NT2/D1 (cell line): ENCODE measurements at regions not wholly inside any gene's neighbourhood (a gene's known extent, or its start where the extent isn't known, plus 50 kb on each side); places are given as distances from the start of the nearest gene placed in this dataset.

Source experiments
- DNase-seq: peaks from one replicate; pipeline ENCODE4 v3.0.0-alpha.2; 2011; ENCODE audit warnings: low read depth, low spot score
- H3K27me3 ChIP-seq: 2 replicates; pipeline ENCODE4 v1.6.0; 2011; ENCODE audit warnings: mild to moderate bottlenecking; ENCODE audit not compliant: insufficient read length, insufficient read depth
- H3K36me3 ChIP-seq: 2 replicates; pipeline ENCODE4 v1.6.1; 2011; ENCODE audit warnings: mild to moderate bottlenecking, low read length, mixed read lengths; ENCODE audit not compliant: insufficient read depth, insufficient read length
- H3K4me1 ChIP-seq: 2 replicates; pipeline ENCODE4 v1.5.1; 2011; ENCODE audit not compliant: insufficient read depth, insufficient read length
- H3K4me3 ChIP-seq: 2 replicates; pipeline ENCODE4 v1.5.1; 2011; ENCODE audit warnings: low read depth; ENCODE audit not compliant: insufficient read length
- H3K9ac ChIP-seq: 2 replicates; pipeline ENCODE4 v1.6.0; 2011; ENCODE audit warnings: low read depth; ENCODE audit not compliant: insufficient read length
- H3K9me3 ChIP-seq: 2 replicates; pipeline ENCODE4 v1.5.1; 2011; ENCODE audit warnings: mild to moderate bottlenecking, low read length; ENCODE audit not compliant: insufficient read depth
- SUZ12 ChIP-seq: IDR thresholded peaks from 2 replicates; pipeline ENCODE4 v1.6.1; 2011; ENCODE audit not compliant: insufficient read length, insufficient read depth; ENCODE audit errors: extremely low read depth
- YY1 ChIP-seq: IDR thresholded peaks from 2 replicates; pipeline ENCODE4 v1.6.1; 2011; ENCODE audit not compliant: insufficient read length, insufficient read depth
- ZNF274 ChIP-seq: IDR thresholded peaks from 2 replicates; pipeline ENCODE4 v1.6.1; 2011; ENCODE audit warnings: mild to moderate bottlenecking, low read depth, low read length

DNA sequence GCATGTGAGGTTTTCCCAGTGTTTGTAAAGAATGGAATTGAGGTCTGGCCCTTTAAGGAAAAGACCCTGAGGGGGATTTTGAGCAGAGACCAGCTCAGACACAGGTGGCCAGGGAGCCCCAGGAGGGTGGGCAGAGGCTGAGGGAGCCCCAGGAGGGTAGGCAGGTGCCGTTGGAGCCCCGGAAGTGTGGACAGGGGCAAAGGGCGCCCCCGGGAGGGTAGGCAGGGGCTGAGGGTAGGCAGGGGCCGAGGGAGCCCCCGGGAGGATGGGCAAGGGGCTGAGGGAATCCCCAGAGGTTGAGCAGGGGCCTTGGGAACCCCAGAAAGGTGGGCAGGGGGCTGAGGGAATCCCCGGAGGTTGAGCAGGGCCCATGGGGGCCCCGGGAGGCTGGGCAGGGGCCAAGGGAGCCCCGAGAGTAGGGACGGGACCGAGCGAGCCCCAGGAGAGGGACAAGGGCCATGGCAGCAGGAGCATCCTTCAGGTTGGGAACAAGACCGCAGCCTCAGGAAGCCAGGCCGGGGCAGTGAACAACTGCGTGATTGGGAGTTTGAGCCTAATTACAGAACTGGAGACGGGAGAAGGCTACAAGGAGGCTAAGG lies 292.0 kb downstream of the BRD1 start:
- H3K4me1 ChIP-seq, result peaks cover 3% of the 10 kb centered on the region
- H3K4me3 ChIP-seq, result no peak overlapping the region
- H3K27me3 ChIP-seq, result no peaks in the 10 kb centered on the region
- no peaks in the 10 kb centered on the region for H3K9me3 ChIP-seq
- H3K9ac ChIP-seq, result peak overlapping the region; percentile 32
- TF ChIP-seq SUZ12, result no peak
- TF ChIP-seq YY1, result no peak
- no peak for TF ChIP-seq ZNF274
- H3K36me3 ChIP-seq, result no peaks in the 10 kb centered on the region
- DNase-seq, result no peak

DNA sequence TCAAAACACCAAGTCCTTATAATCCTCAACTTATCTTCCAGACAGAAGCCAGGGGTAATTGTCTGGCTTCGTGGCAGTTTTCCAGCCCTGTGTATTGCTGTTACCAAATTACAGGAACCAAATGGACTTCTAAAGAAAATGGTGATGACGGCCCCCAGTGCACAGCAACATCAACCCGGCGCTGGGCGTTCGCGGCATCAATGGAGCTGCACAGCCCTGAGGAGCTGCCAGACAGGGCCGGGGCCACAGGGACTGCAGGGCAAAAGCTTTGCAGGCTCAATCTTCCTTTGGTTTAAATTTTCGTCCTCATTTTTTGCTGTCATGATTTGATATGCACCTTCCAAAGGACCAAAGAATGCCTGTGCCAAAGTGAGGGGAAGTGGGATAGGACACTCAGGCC lies 292.5 kb downstream of the BRD1 start:
- H3K9ac ChIP-seq, result no peak overlapping the region
- no peak for TF ChIP-seq SUZ12
- TF ChIP-seq YY1, result no peak
- no peak for TF ChIP-seq ZNF274
- no peaks in the 10 kb centered on the region for H3K27me3 ChIP-seq
- no peak for DNase-seq
- no peaks in the 10 kb centered on the region for H3K9me3 ChIP-seq
- H3K4me3 ChIP-seq, result no peak overlapping the region
- H3K36me3 ChIP-seq, result no peaks in the 10 kb centered on the region
- H3K4me1 ChIP-seq, result peaks cover 3% of the 10 kb centered on the region

DNA sequence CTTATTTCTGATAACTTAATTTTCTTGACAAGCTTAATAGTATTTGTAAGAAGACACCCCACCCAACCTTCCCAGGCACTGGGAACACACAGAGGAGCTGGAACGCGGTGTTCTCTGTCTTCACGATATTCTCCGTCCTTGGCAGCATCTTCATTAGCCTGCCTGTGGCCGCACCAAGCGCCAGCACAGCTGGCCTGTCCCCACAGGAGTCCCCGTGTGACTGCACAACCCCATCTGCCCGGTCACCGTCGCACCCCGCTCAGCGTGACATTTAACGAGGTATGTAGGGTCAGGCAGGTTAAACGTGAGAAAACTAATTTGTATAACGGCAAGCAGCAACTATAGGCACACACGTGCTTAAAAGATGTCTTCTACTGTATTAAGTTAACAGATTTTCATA lies 293.3 kb downstream of the BRD1 start:
- TF ChIP-seq YY1 (no peak), ZNF274 (no peak), SUZ12 (no peak)
- Histone ChIP-seq H3K9me3 (peaks cover 2% of the 10 kb centered on the region; the same call in 1 of the 2 replicates), H3K27me3 (no peaks in the 10 kb centered on the region), H3K4me1 (peaks cover 3% of the 10 kb centered on the region), H3K4me3 (no peak overlapping the region), H3K36me3 (no peaks in the 10 kb centered on the region), H3K9ac (no peak overlapping the region)
- DNase-seq, result no peak

DNA sequence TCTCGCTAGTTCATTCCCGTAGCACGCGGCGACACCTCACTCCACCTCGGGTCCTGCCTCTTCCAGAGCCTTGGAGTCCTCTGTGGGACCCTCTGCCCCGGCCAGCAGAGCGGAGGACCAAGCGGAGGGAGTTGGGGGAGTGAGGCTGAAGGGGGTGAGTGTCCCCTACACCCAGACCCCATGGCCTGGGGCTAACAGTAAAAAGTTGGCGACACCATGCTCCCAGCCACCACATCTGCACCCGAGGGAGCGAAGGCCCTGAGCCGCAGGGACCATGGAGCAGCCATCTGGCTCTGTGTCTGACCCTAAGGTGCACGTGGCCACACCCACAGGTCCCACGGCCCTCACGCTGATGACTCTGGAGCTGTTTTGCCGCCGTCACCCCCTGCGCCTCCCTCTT lies 293.8 kb downstream of the BRD1 start:
- Histone ChIP-seq H3K4me1 (peaks cover 3% of the 10 kb centered on the region), H3K9me3 (peaks cover 4% of the 10 kb centered on the region; the same call in 1 of the 2 replicates), H3K4me3 (no peak overlapping the region), H3K36me3 (no peaks in the 10 kb centered on the region), H3K27me3 (no peaks in the 10 kb centered on the region), H3K9ac (no peak overlapping the region)
- no peak for DNase-seq
- no peak for TF ChIP-seq ZNF274
- no peak for TF ChIP-seq YY1
- TF ChIP-seq SUZ12, result no peak

DNA sequence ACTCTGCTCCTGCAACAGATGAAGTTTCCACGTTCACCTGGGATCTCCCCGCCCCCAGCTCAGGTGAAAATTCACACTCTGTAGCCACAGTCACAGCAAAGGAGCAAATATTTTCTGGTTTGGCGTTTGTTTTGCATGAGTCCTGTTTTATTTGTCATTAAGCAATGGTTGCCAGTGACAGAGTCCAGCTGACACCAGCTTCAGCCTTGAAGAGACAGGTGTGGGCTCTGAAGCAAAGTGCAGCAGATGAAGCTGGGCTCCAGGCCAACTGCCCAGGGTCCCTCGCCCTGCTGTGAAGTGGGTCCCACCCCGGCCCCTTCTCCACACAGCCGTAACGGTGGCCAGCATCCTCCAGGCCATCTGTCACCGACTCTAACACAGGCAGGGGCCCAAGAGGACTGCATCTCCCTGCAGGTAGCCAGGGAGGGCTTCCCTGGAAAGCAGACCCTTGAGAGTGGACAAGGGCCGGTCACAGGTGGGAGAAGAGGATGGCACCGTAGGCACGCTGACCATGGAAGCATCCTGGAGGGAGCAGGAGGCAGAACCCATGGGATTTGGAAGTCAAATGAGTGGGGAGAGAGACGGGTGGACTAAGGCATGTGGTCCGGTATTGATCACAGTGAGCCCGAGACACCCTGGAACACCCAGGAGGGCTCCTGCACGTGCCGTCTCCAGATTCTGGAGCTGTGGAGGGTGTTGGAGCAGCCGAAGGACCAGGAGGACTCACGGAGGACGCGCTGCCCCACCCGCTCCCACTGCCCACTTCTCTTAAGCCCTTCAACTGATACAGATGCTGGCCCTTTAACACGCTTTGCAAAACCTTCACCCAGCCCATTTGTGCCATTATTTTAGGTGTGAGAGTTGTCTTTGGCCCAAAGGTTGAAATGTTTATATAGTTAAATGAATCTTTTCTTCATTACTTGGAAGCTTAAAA lies 294.5 kb downstream of the BRD1 start:
- Histone ChIP-seq H3K4me3 (no peak overlapping the region), H3K9ac (no peak overlapping the region), H3K27me3 (no peaks in the 10 kb centered on the region), H3K36me3 (no peaks in the 10 kb centered on the region), H3K9me3 (peaks cover 4% of the 10 kb centered on the region; the same call in 1 of the 2 replicates), H3K4me1 (peaks cover 3% of the 10 kb centered on the region)
- DNase-seq, result no peak
- TF ChIP-seq YY1 (no peak), ZNF274 (no peak), SUZ12 (no peak)

DNA sequence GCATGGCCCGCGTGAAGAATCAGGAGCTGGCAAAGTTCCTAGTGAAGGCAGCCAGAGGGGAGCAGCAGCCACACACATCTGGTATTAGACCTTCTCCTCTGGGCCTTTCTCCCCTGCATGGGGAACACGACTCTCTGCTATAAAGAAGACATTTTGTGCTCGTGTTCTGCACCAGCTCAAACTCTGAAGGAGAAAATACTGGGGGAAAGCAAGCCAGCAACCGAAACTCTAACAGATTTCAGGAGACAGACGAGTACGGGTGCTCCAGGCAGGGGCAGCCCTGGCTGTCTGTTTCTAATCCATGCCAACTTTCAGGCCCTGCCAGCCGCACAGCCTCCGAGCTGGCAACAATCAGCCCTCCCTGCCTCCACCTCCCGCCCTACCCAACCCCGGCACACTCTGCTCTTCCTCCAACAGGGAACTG lies 296.3 kb downstream of the BRD1 start:
- Histone ChIP-seq H3K36me3 (no peaks in the 10 kb centered on the region), H3K4me1 (peaks cover 3% of the 10 kb centered on the region), H3K27me3 (no peaks in the 10 kb centered on the region), H3K9ac (no peak overlapping the region), H3K4me3 (no peak overlapping the region), H3K9me3 (peaks cover 4% of the 10 kb centered on the region; the same call in 1 of the 2 replicates)
- no peak for DNase-seq
- no peak for TF ChIP-seq ZNF274
- TF ChIP-seq SUZ12, result no peak
- no peak for TF ChIP-seq YY1

DNA sequence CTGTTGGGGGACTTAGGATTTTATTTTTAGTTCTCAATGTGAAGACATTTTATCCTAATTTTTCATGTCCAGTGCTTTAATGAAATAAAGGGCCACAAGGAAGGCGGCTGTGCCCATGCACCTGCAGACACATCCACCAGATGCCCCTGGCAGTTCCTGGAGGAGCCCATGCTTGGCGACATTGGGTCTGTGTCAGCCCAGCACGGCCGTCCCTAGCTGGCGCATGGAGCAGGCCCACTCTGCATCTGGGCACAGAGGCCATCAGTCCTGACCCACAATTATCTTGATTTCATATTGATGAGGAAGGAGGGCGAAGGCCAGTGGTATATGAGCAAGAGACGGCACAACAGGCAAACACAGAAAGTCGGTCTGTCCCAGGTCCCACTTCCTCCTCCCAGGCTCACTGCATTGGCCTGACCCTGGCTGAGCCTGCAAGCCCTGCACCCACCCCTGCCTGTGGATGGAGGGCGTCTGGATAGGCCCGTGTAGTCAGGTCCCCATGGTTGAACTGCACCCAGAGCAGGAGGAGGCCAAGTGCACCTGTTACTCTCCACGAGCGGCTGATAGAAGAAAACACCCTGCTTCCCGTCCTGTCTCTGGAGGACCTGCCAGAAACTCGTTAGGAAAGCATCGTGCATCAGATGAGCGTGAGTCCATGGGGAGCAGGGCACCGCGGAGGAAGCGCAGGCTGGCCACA lies 296.9 kb downstream of the BRD1 start:
- no peak for DNase-seq
- H3K36me3 ChIP-seq, result no peaks in the 10 kb centered on the region
- H3K9me3 ChIP-seq, result peaks cover 4% of the 10 kb centered on the region; the same call in 1 of the 2 replicates
- H3K4me1 ChIP-seq, result peaks cover 2% of the 10 kb centered on the region
- H3K27me3 ChIP-seq, result no peaks in the 10 kb centered on the region
- H3K4me3 ChIP-seq, result no peak overlapping the region
- no peak overlapping the region for H3K9ac ChIP-seq
- TF ChIP-seq ZNF274 (no peak), SUZ12 (no peak), YY1 (no peak)
